Stimulated activated CD8-positive, alpha-beta memory T cell treated with anti-CD3 and anti-CD28 coated beads, Interleukin-2, amount 100 ng/mL, for 1 hour (primary cell): ENCODE measurements at regions not wholly inside any gene's neighbourhood (a gene's known extent, or its start where the extent isn't known, plus 50 kb on each side); places are given as distances from the start of the nearest gene placed in this dataset.
"Not testable (repeated sequence)": the region's sequence is repeated elsewhere in the genome, so short reads cannot be mapped to it uniquely, and the experiment has no call there.

Source experiments
- DNase-seq, 2 donors: peaks; one replicate each; pipeline ENCODE4 v3.0.0-alpha.2; 2020; ENCODE audit warnings: low read depth in 2 of 2

DNA sequence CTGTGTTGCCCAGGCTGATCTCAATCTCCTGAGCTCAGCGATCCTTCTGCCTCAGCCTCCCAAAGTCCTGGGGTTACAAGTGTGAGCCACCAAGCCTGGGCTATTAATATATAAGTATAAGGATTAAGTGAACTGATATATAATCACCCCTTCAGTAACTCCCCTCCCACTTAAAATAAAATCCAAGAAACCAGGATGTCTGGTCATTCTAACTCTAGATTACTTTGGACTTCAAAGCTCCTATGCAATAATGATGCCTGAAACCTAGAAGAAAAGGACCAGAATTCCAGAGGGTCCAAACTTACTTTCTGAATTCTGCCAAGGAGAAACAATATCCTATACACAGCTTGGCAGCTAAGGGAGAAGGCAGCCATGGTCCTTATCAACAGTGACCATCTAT, 206.8 kb upstream of the ZNF217 start:
- no peak for DNase-seq

DNA sequence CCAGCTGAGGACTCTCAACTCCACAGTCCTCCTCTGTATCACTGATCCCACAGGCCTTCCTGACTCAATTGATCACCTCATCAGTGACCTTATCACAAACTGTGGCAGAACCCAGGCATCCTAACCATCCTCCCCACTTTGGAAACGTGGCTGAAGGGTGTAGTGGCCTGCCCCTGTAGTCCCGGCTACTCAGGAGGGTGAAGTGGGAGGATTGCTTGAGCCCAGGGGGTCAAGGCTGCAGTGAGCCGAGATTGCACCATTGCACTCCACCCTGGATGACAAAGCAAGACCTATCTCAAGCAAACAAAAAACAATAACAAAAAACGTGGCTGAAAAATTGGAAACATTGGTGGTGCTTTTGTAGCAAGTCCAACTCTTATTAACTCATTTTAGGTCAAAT, 203.4 kb upstream of the ZNF217 start:
- DNase-seq, result no peak

DNA sequence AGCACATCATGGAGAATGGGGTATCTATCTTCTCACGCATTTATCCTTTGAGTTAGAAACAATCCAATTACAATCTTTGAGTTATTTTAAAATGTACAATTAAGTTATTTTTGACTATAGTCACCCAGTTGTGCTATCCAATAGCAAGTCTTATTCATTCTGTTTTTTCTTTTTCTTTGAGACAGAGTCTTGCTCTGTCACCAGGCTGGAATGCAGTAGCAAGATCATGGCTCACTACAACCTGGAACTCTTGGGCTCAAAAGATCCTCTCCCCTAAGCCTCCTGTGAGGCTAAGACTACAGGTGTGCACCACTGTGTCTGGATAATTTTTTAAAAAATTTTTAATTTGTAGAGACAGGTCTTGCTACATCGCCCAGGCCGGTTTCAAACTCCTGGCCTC, 201.5 kb upstream of the ZNF217 start:
- DNase-seq, result no peak

DNA sequence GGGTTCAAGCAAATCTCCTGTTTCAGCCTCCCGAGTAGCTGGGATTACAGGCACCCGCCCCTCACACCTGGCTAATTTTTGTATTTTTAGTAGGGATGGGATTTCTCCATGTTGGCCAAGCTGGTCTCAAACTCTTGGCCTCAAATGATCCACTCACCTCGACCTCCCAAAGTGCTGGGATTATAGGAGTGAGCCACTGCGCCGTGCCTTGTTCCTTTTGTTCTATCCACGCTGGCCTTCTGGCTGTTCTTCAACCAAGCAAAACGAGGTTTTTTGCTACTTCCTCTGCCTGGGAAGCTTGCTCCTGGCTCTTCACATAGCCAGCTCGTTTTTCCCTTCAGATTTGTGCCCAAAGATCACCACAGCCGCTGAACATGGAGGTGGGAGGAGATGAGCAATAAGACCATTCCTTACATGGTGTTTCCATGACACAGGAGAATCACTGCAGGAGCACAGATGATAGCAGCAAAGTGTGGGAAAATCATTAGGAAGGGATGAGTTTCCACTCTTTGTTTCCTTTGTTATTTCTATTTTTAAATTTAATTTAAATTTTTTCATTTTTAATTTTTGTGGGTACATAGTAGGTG, 201.0 kb upstream of the ZNF217 start:
- DNase-seq, result no peak

DNA sequence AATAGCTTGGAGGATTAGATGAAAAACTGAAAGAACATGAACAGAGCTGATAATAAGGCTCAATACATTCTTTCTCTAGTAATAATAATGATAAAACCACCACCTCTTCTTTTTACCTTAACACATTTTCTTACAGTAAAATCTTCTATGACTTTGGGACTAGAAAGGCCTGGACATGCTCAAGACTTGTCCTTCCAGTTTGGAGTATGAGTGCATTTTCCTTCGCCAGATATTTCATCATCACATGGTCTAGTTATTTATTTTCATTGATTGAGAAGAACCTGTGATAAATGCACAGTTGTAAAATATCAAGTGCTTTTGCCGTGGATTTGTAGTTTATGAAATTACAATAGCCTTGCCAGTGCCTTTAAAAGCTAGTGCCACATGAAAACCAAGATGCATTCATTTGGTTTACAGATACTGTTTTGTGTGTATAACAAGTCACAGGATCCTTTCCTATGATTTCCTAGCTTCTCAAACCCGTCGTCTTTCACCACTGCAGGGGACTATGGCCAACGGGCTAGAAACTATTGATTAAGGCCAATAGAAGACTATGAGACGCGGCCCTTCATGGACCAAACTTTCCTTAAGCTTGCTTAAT, 200.2 kb upstream of the ZNF217 start:
- DNase-seq, result no peak

GRCh38 chr20:53792946-53793536, 199.4 kb upstream of the ZNF217 start:
- no peak for DNase-seq

GRCh38 chr20:53789989-53790675, 196.5 kb upstream of the ZNF217 start:
- no peak for DNase-seq

GRCh38 chr20:53788253-53789022, 194.8 kb upstream of the ZNF217 start:
- DNase-seq, result no peak

DNA sequence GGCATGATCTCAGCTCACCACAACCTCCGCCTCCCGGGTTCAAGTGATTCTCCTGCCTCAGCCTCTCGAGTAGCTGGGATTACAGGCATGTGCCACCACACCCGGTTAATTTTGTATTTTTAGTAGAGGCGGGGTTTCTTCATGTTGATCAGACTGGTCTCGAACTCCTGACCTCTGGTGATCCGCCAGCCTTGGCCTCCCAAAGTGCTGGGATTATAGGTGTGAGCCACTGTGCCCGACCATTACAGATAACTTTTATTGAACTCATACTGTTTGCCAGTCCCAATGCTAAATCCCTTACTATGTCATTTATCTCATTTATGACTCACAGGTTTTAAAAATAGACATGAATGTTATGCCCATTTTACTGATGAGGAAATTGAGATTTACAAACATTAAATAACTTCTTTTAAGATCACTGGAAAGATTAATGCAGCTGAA, 193.9 kb upstream of the ZNF217 start:
- DNase-seq, result not testable (repeated sequence)

DNA sequence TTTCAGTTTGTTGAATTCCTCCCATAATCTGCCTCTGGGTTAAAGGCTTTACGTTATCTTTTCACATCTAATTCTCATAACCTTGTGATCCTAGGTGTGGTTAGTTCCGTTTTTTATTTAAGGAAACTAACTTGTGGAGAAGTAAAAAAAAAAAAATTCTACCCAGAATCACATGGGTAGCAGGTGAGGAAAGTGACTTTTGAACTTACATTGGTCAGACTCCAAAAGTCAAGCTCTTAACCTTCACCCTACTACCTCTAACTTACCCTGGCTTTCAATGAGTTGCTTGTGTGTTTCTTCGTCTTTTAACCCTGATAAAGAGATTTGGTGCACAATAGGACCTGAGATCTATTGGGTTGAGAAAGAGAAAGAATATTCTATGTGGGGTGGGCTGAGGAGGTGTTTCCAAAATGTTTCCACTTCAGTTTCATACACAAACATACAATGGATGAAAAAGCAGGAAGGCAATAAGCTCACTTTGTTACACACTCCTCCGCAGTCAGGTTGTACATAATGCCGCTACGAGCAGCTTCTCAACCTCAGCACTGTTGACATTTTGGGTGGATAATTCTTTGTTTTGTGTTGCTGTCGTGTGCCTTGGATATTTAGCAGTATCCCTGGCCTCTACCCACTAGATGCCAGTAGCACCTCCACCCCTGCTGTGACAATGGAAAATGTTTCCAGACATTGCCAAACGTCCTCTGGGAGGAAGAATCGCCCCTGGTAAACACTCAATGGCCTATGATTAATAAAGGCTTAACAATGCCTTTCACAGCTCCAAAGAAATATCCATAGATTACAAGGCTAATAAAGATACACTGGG, 193.0 kb upstream of the ZNF217 start:
- DNase-seq, result no peak

GRCh38 chr20:53786071-53786444, 192.4 kb upstream of the ZNF217 start:
- no peak for DNase-seq

DNA sequence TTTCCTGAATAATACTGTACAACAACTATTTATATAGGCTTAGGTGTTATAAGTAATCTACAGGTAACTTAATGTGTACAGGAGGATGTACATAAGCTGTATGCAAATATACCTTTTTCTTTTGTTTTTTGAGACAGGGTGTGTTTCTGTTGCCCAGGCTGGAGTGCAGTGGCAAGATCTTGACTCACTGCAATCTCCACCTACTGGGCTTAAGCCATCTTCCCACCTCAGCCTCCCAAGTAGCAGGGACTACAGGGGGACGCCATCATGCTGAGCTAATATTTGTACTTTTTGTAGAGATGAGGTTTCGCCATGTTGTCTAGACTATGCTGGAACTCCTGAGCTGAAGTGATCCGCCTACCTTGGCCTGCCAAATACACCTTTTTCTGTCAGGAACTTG, 191.7 kb upstream of the ZNF217 start:
- no peak for DNase-seq

DNA sequence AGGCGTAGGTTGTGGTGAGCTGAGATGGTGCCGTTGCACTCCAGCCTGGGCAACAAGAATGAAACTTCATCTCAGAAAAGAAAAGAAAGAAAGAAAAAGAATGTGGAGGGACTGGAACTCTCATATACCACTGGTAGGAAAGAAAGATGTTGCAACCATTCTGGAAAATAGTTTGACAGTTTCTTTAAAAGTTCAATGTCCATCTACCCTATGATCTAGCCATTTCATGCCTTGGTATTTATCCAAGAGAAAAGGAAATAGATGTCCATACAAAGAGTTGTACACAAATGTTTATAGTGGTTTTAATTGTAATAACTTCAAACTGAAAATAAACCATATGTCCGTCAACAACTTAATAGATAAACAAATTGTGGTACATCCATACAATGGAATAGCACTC, 190.1 kb upstream of the ZNF217 start:
- DNase-seq, result no peak

DNA sequence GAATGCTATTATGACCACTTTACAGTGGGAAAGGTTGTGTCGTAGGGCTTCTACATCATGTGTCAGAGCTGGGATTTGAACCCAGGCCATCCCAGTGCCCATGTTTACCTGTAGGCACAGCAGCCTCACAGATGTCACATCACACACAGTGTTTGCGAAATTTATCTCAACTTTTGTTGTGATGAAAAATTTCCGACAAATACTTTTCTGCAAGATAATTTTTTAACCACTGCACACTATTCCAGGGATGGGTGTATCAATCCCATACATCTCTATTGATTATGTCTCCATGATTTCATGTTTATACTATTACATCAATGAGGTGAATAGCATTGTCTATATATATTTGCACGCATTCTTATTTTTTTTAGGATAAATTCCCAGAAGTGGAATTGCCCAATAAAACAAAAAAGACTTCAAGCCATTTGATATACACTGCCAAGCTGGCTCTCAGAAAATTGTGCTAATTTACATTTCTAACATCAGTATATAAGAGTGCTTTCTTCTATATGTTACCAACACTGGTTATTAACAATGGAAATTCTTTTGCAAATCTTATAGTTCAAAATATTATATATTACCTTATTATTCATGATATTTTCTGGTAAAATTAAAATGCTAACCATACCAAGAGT, 189.1 kb upstream of the ZNF217 start:
- no peak for DNase-seq

DNA sequence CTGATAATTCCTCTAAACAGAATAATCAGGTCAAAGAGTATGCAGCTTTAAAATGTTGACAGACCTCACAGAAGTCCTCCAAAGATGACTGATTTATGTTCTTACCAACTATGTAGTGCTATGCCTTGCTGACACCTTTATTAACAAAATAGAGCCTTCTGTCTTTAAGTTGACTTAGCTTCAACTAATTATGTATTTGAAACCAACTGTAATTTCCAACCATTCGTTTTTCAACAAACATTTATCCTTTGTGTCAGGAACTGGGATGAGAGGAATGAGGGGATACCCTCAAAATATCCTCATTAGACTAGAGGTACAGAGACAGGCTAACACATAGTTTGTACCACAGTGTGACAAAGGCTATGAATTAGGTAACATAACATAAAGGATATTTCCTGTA, 186.2 kb upstream of the ZNF217 start:
- DNase-seq, result no peak

DNA sequence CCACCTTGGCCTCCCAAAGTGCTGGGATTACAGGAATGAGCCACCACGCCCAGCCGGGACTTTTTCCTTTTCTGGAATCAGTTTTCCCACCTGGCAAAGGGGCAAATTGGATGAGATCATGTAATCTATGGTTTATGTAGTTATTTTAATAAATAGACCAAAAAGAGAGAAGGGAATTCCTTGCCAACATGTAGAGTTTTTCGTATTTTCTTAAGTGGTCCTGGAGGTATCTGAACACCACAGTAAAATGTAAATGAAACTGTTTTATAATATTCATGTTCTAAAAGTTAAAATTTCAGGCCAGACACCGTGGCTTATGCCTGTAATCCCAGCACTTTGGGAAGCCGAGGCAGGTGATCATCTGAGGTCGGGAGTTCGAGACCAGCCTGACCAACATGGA, 185.1 kb upstream of the ZNF217 start:
- DNase-seq, result no peak

GRCh38 chr20:53778041-53778516, 184.4 kb upstream of the ZNF217 start:
- no peak for DNase-seq

GRCh38 chr20:53777402-53777801, 183.8 kb upstream of the ZNF217 start:
- DNase-seq, result not testable (repeated sequence)

DNA sequence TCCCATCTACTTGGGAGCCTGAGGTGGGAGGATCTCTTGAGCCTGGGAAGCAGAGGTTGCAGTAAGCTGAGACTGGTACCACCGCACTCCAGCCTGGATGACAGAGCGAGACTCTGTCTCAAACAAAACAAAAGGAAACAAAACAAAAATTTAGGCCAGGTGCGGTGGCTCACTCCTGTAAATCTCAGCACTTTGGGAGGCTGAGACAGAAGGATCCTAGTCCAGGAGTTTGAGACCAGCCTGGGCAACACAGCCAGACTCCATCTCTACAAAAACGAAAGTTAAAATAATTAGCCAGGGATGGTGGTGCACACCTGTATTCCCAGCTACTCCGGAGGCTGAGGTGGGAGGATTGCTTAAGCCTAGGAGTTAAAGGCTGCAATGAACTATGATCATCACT, 183.2 kb upstream of the ZNF217 start:
- no peak for DNase-seq

DNA sequence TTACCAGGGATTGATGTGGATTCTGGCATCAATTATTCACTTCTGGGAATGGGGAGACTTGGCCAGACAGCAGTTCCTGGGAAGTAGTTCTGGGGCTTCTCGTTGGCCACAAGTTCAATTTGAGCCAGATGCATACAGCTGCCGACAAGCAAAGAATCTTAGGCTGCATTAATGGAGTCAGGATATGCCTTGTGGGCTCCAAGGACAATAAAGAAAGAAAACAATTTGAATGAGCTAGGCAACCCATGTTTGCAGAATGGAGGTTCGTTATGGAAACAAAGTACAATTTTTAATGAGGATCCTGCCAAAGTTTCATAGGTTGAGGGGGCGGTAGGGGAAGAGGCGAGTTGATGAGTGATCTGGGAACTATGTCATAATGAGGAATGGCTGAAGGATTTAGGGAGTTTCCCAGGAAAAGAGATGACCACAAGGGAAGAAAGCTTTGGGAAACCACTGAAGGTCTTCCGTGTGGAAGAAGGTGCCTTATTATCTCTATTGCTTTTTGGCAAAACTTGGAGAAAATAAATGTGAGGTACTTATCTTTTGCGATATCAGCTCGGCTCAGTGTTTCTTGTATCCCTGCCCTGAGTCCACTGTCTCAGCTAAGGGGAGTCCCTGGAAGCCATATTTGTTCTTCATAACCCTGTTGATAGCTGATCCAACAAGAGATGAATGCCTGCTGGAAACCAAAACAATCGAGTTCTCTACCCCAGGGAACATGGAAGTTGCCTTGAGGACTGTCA, 181.0 kb upstream of the ZNF217 start:
- no peak for DNase-seq
